ENCODE measurements at regions not wholly inside any gene's neighbourhood (a gene's known extent, or its start where the extent isn't known, plus 50 kb on each side); places are given as distances from the start of the nearest gene placed in this dataset.
"Not testable (repeated sequence)": the region's sequence is repeated elsewhere in the genome, so short reads cannot be mapped to it uniquely, and the experiment has no call there.

GRCh38 chr7:63587151-63587853, 411.3 kb upstream of the ZNF722 start:
- DNase-seq (ENCODE audit: low spot score): not testable (repeated sequence)

- DNase-seq (ENCODE audit: low spot score): peak; percentile 44
These were observed 407.4 kb upstream of the ZNF722 start for GRCh38 chr7:63591249-63591648.

DNA sequence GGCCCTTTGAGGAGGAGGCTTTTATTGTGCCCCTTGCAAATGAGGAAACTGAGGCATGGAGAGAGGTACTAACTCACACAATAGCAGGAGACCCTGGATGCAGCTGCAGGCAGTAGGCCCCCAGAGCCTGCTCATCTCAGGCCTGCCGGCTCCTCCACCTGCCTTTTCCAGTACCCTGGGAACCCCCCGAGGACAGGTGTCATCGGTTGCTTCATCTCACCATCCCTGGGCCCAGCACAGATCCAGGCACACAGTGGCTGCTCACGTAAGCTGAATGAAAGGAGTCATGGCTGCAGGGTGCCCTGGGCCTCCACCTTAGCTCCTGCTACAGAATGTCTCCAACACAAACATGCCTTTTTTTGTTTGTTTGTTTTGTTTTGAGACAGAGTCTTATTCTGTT, 394.8 kb upstream of the ZNF722 start:
- DNase-seq (ENCODE audit: low spot score): not testable (repeated sequence)

DNA sequence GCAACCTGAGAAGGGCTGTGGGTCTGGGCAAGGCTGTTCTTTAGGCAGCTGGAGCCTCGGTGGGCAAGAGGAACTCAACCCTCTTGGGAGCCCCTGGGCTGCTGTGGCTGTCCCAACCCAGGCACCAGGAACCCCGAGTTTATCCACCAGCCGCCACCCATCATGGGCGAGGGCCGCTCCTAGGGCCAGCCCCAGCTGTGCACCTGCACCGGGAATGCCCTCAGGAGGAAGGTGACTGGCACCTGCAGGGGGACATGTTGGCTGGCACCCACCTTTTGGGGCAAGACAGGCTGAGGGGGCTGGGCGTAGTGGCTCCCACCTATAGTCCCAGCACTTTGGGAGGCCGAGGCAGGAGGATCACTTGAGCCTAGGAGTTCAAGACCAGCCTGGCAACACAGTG, 393.8 kb upstream of the ZNF722 start:
- not testable (repeated sequence) for DNase-seq (ENCODE audit: low spot score)

DNA sequence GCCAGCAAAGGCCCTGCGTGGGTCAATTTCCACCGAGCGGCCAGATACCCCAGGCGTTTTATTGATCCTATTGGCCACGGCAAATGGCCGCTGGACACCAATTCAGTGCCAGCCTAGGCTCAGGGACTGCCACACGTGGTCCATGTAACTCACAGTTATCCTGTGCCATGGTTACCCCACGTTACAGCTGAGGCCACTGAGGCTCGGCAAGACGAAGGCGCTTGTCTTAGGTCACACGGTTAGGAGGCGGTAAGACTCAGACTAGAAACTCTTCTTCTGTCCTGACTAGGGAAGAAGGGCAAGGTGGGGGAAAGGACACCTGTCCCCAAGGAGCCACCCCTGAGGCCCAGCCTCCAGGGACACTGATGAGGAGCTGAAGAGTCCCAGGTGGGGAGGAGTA, 381.1 kb upstream of the ZNF722 start:
- not testable (repeated sequence) for DNase-seq (ENCODE audit: low spot score)

DNA sequence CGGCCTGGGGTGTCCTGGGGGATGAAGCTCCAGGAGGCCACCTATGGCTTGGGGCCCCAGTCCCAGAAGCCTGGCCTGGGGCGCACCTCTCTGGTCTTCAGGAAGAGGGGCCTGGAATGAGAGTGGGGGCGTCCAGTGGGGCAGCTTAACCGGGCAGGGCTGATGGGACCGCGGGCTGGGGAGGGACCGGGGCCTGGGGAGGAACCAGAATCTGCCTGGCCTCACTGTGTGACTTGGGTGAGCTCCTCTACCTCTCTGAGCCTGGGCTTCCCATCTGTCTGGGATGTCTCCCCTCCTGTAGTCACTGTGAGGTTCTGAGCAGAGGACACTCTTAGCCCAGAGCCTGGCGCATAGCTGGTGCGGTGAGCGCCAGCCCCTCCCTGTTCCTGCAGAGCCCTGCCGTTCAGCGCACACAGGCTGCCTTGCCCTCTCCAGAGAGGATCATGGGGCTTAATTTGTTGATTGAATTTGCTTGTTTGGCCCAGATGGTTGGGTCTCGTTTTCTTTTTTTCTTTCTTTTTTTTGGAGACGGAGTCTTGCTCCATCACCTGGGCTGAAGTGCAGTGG, 378.4 kb upstream of the ZNF722 start:
- DNase-seq (ENCODE audit: low spot score): not testable (repeated sequence)

- DNase-seq (ENCODE audit: low spot score): not testable (repeated sequence)
These were observed 370.8 kb upstream of the ZNF722 start for GRCh38 chr7:63627590-63628485.

DNA sequence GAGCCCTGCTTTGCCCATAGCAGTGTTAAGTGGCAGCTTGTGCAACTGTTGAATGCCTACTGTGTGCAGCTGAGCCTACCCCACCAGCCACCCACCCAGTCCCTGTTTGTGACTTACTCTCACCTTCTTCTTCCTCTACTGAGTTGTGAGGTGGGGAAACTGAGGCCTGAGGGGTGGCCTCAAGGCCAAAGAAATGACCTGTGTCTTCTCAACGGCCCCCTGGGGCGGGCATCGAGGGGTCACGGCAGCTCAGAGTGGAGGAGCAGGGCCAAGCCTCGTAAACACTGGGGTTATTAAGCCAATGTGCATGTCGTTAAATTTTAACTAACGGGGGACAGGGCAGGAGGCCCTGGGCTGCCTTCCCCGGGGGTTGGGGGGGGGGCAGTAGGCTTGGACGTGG, 369.6 kb upstream of the ZNF722 start:
- DNase-seq (ENCODE audit: low spot score): not testable (repeated sequence)

- not testable (repeated sequence) for DNase-seq (ENCODE audit: low spot score)
These were observed 362.1 kb upstream of the ZNF722 start for GRCh38 chr7:63636585-63636984.

- not testable (repeated sequence) for DNase-seq (ENCODE audit: low spot score)
These were observed 333.1 kb upstream of the ZNF722 start for GRCh38 chr7:63665553-63665952.

- not testable (repeated sequence) for DNase-seq (ENCODE audit: low spot score)
These were observed 307.2 kb upstream of the ZNF722 start for GRCh38 chr7:63691408-63691807.

GRCh38 chr7:63694296-63694695, 304.4 kb upstream of the ZNF722 start:
- not testable (repeated sequence) for DNase-seq (ENCODE audit: low spot score)

Data from left forelimb (tissue), 1 donor.